ENCODE measurements at regions not wholly inside any gene's neighbourhood (a gene's known extent, or its start where the extent isn't known, plus 50 kb on each side); places are given as distances from the start of the nearest gene placed in this dataset.

DNA sequence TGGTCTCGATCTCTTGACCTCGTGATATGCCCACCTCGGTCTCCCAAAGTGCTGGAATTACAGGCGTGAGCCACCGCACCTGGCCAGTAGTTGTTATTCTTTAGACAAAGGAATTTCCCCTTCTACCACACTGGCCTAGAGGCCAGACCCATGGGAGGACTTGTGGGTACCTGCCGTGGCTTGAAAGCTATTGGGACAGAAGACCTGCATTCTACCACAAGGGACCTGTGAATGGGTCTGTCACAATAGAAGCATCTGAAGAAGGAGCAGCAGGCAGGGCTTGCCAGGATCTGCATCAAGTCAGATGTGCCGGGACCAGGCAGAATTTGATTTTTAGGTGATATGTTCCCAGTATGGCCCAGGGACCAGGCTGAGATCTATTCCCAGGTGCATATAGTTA lies 356.9 kb downstream of the FGFR2 start:
- H3K27ac ChIP-seq: no peak overlapping the region
- whole genome bisulfite sequencing, 2 donors: 92 to 98% methylated on average over 7 of the region's 7 CpGs

DNA sequence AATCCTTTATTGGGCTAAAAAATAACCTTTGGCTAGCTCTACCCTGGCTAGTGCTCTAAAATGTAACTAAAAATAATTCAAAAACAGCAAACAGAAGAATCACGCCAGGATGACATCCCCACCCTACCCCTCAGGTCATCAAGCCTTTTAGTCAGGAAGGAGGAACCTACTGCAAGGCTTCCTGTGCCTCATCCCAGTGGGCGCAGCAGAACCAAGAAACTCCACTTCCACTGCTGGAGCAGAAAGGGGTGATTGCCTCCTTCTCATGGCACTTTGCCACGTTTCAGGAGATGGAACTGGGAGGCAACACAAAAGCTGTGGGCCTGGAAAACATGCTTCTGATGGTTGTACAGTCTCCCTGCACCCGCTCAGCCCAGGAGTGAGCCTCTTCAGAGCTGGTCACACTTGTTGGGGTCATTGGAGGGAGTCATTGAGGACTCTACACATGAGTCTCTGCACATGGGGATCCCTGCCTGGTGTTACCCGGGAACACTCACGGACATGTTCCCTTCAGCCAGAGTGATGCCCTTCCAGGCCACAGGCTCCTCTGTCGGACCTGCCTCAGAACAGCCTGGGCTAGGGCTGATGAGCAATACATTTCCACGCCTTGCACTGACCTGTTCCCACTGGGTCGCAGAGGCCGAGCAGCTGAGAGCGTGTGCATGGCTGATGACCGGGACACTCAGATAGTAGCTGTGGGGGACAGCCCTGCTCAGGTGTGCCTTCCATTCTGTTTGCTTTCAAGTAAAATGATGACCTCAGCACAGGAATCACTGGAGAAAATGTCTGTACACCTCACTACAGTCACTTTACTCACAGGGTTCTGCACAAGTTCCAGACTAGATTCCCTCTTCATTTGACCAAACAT lies 355.3 kb downstream of the FGFR2 start:
- Histone ChIP-seq H3K4me3 (replicated peaks in 1 of 3) (no peak overlapping the region), H3K27me3 (no peaks in the 10 kb centered on the region), H3K36me3 (no peaks in the 10 kb centered on the region), H3K9me3 (no peaks in the 10 kb centered on the region), H3K4me1 (peaks cover 10 to 28% of the 10 kb centered on the region in 2 donors), H3K27ac (no peak overlapping the region)
- WGBS, 2 donors: 70 to 79% methylated on average over 9 to 12 of the region's 12 CpGs
- TF ChIP-seq POLR2A (IDR thresholded peaks at IDR 0.05): no peak
- TF ChIP-seq, protein P1, sequence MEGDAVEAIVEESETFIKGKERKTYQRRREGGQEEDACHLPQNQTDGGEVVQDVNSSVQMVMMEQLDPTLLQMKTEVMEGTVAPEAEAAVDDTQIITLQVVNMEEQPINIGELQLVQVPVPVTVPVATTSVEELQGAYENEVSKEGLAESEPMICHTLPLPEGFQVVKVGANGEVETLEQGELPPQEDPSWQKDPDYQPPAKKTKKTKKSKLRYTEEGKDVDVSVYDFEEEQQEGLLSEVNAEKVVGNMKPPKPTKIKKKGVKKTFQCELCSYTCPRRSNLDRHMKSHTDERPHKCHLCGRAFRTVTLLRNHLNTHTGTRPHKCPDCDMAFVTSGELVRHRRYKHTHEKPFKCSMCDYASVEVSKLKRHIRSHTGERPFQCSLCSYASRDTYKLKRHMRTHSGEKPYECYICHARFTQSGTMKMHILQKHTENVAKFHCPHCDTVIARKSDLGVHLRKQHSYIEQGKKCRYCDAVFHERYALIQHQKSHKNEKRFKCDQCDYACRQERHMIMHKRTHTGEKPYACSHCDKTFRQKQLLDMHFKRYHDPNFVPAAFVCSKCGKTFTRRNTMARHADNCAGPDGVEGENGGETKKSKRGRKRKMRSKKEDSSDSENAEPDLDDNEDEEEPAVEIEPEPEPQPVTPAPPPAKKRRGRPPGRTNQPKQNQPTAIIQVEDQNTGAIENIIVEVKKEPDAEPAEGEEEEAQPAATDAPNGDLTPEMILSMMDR (IDR thresholded peaks at IDR 0.05): no peak
- DNase-seq: peak; percentile 29 to 33
- intact Hi-C loops (cut with DNase I): no loop called here

More for the DNA sequence above, 356.9 kb downstream of the FGFR2 start:
- no peak overlapping the region for H3K4me3 ChIP-seq (replicated peaks in 1 of 3)
- TF ChIP-seq POLR2A (IDR thresholded peaks at IDR 0.05): no peak
- TF ChIP-seq, protein P1 (IDR thresholded peaks at IDR 0.05): no peak
- no peak for DNase-seq
- no peaks in the 10 kb centered on the region for H3K36me3 ChIP-seq
- H3K4me1 ChIP-seq: peaks cover 10 to 28% of the 10 kb centered on the region in 2 donors
- no peaks in the 10 kb centered on the region for H3K9me3 ChIP-seq
- no peaks in the 10 kb centered on the region for H3K27me3 ChIP-seq
- intact Hi-C loops (cut with DNase I): no loop called here

DNA sequence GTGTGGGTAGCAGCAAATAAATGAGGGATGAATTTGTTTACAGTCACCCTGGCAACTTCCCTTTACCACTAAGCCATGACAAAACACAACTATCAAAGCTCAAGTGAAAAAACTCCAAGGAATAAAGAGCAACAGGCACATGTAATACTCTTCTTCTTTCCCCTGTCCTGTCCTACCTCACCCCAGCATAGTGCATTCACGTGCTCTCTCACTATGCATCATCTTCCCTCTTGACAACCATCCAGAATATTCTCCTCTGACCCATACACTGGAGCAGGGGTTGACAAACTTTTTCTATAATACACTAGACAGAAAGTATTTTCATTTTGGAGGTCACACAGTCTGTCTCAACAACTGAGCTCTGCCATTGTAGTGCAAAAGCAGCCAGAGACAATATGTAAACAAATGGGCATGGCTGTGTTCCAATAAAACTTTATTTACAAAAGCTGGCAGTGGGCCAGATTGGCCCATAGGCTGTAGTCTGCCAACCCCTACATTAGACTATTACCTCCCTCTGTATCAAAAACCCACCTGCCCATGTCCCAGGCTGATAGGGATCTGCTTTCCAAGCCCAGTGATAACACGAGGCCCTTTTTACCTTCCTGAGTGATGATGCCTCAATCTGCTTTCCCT lies 354.5 kb downstream of the FGFR2 start:
- H3K4me3 ChIP-seq (replicated peaks in 1 of 3): no peak overlapping the region
- intact Hi-C loops (cut with DNase I): no loop called here
- H3K9me3 ChIP-seq: no peaks in the 10 kb centered on the region
- H3K4me1 ChIP-seq: peaks cover 10 to 28% of the 10 kb centered on the region in 2 donors
- TF ChIP-seq, protein P1 (IDR thresholded peaks at IDR 0.05): no peak
- TF ChIP-seq POLR2A (IDR thresholded peaks at IDR 0.05): no peak
- no peak overlapping the region for H3K27ac ChIP-seq
- DNase-seq: no peak
- no peaks in the 10 kb centered on the region for H3K27me3 ChIP-seq
- H3K36me3 ChIP-seq: no peaks in the 10 kb centered on the region
- WGBS, 2 donors: 72% methylated on average over 2 of the region's 2 CpGs

DNA sequence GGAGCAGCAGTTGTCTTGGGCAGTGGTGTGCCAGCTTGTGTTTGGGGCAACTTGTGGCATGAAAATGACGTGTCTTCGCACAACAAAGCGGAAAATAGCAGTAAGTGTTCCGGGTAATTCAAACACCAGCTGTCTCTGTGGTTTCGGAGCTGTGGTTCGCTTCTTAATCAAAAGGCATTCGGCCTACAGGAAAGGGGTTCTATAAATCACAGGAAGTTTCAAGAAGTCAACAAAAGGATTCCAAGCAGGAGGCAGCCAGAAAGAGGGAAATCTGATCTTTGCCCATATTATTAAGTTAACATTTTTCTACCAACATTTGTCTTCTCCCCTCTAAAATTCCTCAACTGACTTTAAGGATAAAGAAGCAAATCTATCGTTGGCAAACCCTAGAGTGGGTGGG lies 353.4 kb downstream of the FGFR2 start:
- DNase-seq: no peak
- intact Hi-C loops (cut with DNase I): no loop called here
- no peak overlapping the region for H3K27ac ChIP-seq
- H3K4me1 ChIP-seq: peaks cover 7 to 17% of the 10 kb centered on the region in 2 donors
- WGBS, 2 donors: 82 to 90% methylated on average over 8 of the region's 8 CpGs
- no peaks in the 10 kb centered on the region for H3K27me3 ChIP-seq
- H3K4me3 ChIP-seq (replicated peaks in 1 of 3): no peak overlapping the region
- TF ChIP-seq, protein P1 (IDR thresholded peaks at IDR 0.05): no peak
- no peak for TF ChIP-seq POLR2A (IDR thresholded peaks at IDR 0.05)
- no peaks in the 10 kb centered on the region for H3K36me3 ChIP-seq
- no peaks in the 10 kb centered on the region for H3K9me3 ChIP-seq

DNA sequence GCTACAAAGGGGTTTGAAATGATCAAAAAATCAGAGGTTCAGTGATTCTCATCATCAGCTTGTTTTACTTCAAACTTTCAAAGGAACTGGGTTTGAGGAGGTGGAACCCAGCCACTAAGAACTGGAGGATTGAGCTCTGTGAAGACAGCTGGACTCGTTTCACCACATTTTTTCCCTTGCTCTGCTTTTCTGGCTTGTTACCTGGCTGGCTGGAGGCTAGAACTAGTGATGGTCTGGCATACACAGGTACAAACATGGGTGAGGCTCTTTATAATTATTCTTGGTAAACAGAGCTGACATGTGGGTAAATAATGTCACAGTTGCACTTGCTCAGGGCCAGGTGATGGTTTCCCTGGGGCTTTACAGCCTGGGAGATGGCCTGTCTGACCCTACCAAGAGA lies 352.5 kb downstream of the FGFR2 start:
- Histone ChIP-seq H3K4me1 (peaks cover under 1 to 10% of the 10 kb centered on the region in 2 donors), H3K9me3 (no peaks in the 10 kb centered on the region), H3K27me3 (no peaks in the 10 kb centered on the region), H3K27ac (no peak overlapping the region), H3K36me3 (no peaks in the 10 kb centered on the region), H3K4me3 (replicated peaks in 1 of 3) (no peak overlapping the region)
- 55 to 63% methylated on average over 1 of the region's 1 CpG for WGBS, 2 donors
- DNase-seq: no peak
- intact Hi-C loops (cut with DNase I): no loop called here
- TF ChIP-seq POLR2A (IDR thresholded peaks at IDR 0.05): no peak
- TF ChIP-seq, protein P1 (IDR thresholded peaks at IDR 0.05): no peak

Data from thyroid gland (tissue), 4 donors.